Retina (tissue), 1 donor: ENCODE measurements at regions not wholly inside any gene's neighbourhood (a gene's known extent, or its start where the extent isn't known, plus 50 kb on each side); places are given as distances from the start of the nearest gene placed in this dataset.
"Not testable (repeated sequence)": the region's sequence is repeated elsewhere in the genome, so short reads cannot be mapped to it uniquely, and the experiment has no call there.

Experiments
- DNase-seq: peaks from one replicate; pipeline ENCODE4 v3.0.0-alpha.2; 2016

GRCh38 chr10:44300666-44301649, 83.9 kb downstream of the CXCL12 start:
- DNase-seq: peak; percentile 52

DNA sequence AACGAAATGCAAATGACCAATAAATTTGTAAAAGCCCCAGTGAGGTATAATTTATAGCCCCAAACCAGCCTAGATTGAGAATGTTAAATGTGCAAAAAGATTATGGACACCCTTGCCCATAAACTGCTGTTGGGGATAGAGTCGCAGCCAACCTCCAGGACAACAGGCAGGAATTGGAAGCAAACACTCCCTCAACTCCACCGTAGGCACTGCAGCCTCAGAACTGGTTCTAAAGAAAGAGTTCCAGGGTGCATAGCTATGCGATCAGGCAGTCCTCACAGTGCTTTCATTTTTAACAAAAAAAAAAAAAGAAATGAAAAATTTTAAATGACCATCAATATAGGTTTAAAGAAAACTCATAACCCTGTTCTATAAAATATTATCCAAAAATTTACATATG, 86.2 kb downstream of the CXCL12 start:
- DNase-seq: no peak

- no peak for DNase-seq
Observed at GRCh38 chr10:44297963-44298362, 86.9 kb downstream of the CXCL12 start.

- no peak for DNase-seq
Observed at GRCh38 chr10:44295644-44296241, 89.2 kb downstream of the CXCL12 start.

GRCh38 chr10:44294726-44295412, 90.0 kb downstream of the CXCL12 start:
- no peak for DNase-seq

- DNase-seq: no peak
Observed at GRCh38 chr10:44293842-44294241, 91.1 kb downstream of the CXCL12 start.

- DNase-seq: peak; percentile 68
Observed at GRCh38 chr10:44293306-44293778, 91.6 kb downstream of the CXCL12 start.

DNA sequence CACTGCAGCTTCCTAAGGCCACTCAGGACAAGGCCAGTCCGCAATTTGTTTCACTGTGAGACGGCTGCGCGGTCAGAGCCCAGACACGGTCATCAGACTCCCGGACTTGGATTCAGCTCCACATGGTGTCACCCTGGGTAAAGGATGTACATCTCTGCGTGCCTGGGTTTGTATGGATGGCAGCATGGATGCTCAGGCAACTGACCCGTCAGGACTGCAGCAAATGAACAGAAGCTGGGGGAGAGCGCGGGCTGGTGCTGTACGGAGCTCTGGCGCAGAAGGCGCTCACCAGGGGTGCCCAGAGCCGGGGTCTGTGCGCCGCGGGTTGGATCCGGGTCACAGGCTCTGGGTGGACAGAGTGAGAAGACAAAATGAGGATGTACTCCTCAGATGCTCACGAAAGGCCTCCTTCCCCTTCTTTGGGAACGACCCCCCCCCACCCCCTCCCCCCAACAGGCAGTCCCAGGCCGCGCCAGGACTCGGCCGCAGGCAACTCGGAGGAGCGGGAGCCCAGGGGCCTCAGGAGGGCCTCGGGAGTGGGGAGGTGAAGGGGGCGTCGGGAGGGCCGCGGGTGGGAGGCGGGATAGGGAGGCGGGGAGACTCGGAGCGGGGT, 92.4 kb downstream of the CXCL12 start:
- DNase-seq: peak; percentile 83

GRCh38 chr10:44291091-44291490, 93.8 kb downstream of the CXCL12 start:
- no peak for DNase-seq

DNA sequence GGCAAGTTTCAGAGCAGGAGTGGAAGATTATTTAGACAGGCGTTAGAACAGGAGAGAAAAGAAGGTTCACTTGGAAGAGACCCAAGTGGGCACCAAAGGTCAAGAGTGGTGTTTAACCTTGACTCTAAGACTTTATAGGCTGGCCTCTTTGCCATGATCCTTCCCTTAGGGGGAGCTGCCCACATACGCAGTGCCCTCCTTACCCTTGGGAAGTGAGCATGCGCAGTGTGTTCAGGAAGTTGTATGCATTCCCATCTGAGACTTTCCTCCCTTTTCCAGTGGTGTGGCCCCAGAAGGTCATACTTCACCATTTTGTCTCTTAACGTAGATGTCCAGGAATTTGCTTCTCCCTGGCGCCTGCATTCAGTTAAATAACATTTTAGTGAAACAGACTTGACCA, 95.8 kb downstream of the CXCL12 start:
- DNase-seq: no peak

GRCh38 chr10:44287408-44287807, 97.5 kb downstream of the CXCL12 start:
- no peak for DNase-seq

DNA sequence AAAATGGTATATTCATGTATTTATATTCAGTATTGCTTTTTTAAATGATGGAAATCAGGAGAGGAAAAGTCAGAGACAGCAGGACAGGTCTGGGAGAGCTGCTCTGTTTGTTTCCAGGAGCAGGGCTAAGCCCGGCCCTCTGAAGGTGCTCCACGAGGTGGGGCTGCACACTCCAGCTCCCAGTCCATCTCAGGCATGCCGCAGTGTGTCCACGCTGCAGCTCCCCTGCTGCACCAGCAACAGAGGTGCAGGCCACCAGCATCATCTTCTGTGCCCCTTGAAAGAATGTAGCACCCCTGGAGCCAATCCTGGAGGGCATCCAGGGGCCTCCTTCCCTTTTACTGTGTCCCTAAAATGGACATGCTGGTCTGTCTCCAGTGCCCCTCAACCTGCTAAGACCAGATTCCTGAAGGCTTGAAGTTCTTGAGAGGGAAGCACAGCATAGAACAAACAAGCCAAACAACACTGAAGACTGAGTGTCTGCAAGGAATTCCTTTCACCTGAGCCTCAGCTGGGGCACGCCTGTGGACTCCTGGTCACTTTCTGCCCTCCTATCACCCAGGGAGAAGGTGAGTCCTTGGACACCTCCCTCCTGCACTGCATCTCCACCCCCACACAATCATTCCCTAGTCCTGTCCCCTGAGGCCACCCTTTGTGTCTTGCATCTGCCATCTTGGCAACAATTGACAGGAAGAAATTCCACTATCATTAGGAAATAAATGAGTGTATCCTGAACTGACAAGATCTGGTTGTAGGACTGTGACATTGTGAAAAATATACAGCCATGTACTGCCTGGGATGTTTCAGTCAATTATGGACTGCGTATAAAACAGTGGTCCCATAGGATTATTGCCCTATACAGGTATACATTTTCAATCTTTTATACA, 100.5 kb downstream of the CXCL12 start:
- no peak for DNase-seq

DNA sequence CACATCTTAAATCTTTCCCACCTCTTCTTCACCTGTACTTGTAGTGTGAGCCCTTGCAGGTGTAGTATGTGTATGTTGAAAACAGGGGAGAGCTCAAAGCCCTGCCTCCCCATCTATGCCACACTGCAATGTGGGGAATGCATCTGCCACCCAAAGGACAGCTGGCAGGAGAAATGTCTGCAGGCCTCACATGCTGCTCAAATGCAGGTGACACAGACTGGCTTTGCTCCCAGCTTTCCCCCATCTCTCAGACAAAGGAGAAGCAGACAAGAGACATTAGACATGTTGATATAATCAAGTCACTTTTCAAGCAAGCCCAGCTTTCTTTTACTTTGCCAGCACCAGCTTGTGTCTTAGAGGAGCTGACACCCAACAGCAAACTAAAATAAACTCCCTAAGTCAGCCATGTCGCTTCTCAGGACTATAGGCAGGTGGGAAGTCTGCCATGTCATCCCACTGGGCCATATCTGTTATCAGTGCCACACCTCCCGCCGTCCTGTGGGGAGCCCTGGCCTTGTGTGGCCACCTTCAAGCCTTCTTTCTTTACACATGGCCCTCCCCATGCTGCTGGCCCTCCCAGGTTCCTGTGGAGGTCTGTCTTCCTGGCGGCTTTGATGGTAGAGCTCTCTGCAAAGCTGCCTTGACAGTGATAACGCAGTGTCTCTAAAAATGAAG, 102.1 kb downstream of the CXCL12 start:
- DNase-seq: no peak

GRCh38 chr10:44281662-44282061, 103.2 kb downstream of the CXCL12 start:
- DNase-seq: no peak

GRCh38 chr10:44281089-44281613, 103.7 kb downstream of the CXCL12 start:
- DNase-seq: no peak

- no peak for DNase-seq
Observed at GRCh38 chr10:44280226-44281014, 104.5 kb downstream of the CXCL12 start.

DNA sequence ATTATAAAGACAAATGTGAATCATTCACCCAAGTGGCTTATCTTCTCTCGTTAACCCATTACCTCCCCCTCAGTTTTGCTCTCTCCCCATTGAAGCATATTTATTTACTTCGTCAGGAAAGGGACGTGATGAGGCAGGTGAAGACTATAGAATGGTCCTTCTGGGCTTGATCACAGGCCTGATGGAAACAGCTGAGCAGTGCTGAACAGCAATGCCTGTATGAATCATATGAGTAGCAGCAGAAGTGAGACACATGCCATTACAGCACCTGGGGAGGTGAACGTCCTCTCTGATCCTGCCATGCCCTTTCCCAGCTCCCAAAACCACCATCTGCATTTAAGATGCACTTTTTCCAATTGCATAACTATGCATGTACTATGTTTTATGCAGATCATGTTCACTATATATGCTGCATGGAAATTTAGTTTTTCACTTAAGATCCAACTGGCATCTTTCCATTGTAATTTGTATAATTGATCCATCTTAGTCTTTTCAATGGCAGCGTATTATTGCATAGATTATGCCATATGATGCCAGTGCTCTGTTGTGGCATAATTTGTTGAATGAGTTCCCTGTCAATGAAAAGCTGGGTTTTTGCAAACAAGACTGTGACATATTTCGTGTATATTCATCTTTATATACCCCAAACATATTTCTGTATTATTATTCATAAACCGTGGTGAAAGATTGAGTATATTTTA, 105.3 kb downstream of the CXCL12 start:
- no peak for DNase-seq

GRCh38 chr10:44278837-44279324, 106.0 kb downstream of the CXCL12 start:
- no peak for DNase-seq

GRCh38 chr10:44268435-44268948, 116.4 kb downstream of the CXCL12 start:
- not testable (repeated sequence) for DNase-seq
